ENCODE measurements at regions not wholly inside any gene's neighbourhood (a gene's known extent, or its start where the extent isn't known, plus 50 kb on each side); places are given as distances from the start of the nearest gene placed in this dataset.

DNA sequence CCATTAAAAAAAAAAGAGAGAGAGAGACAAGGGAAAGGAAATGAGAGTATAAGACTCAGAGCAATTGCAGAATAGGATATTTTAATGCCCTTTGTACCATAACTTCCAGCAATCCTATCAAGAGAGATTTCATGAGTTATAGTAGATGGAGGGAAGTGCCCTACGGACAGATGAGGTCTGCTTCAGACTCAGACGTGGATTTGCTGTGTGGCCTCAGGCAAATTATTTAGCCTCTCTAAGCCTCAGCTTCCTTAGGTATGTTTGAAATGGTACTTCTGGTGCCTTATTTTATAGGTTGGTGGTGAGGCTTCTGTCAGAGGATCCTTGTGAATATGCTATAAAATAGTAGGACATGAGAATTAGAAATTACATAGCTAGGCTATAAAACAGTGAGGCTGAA is 448.2 kb downstream of the EDEM1 start:
- no peak for DNase-seq

DNA sequence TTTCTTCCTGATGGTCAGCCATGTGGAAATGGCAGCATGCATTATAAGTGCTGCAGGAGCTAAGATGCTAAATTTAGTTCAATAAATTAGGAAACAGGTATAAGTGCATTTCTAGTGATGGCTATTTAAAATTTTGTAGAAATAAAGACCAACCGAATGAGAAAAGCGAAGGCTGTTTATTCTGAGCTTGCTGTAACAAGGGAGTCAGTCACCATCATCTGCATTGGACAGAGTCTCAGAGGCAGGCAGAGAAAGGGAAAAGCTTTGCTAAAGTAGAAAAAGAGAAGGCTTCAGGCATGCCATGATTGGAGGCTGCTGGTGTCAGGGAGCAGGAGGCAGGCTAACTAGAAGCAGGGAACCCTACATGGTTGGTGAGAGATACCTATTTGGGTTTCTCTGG is 451.0 kb downstream of the EDEM1 start:
- DNase-seq, result no peak

DNA sequence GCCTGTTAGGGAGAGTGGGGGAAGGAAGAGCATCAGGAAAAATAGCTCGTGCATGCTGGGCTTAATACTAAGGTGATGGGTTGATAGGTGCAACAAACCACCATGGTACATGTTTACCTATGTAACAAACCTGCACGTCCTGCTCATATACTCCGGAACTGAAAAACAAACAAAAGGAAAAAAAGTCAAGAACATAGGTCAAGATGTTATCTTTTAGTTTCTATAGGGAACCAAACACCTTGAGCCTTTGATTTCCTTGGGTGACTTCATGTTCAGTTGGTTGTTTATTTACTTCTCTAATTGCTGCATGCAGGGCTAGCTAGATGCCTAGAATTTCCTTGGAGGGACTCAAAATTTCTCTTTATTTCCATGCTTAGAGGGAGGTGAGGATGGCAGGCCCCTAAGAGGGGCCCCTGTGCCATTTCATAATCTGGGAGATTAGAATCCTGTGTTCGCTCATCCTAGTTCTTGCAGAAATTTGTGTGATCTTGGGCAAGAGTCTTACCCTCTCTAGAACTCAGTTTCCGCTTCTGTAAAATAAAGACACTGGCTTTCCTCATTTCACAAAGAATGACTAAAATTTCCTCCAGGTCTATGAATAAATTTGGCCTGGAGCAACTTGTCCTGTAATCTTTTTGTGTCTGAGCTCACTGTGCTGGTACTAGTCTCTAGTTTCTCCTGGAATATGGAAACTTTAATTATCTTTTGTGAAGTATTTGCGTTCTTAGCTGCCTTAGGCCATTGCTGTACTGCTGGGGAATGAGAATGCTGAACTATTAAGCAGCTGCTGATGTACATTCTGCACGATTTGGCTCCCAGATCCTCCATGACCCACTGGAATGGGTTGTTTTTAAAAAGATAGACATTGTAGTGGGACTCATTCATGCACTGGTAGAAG is 457.5 kb downstream of the EDEM1 start:
- no peak for DNase-seq

DNA sequence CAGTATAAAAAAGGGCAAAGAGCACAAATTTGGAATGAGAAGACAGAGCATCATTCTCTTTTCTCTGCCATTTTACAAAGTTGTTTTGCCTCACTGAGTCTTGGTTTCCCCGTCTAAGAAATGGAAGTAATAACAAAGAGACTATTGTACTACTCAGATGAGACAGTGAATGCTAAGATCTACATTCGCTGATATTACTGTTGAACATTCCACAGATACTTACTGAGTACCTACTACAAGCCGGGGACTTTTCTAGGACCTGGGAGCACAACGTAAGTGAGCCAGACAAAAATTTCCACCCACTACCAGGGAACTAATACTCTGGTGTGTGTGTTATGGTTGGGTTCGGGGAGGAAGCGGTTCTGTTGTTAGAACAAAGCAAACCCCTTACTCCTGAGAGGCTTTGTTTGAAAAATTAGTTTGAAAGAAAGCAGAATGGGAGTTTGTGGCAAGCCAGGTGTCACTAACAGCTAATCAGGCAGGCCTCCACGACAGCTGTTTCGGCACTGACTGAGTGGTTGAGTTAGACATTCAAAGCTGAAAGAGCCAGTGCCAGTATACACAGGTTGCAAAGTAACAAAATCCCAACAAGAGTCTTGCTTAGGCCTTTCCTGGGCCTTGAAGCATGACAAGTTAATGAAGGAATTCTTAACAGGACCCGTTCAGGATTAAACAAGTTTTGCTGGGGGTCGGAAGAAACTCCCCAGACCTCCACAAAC is 458.3 kb downstream of the EDEM1 start:
- DNase-seq, result no peak

DNA sequence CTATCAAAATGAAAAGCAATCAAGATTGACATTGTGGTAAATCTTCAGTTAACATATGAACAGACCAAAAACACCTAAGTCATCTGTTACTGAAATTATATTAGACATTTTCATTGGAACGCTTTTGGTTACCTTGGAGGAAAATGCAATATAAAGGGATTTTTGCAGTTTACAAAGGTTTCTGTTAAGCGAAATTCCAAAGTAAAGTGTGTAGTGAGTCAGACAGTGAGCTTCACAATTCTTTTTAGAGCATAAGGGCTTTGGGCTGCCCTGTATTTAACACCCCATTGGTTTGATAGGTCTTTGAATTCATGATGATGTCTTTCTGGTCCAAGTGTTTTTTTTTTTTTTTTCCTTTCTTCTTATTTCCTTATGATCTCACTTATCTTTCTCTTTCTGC is 462.8 kb downstream of the EDEM1 start:
- DNase-seq, result no peak

DNA sequence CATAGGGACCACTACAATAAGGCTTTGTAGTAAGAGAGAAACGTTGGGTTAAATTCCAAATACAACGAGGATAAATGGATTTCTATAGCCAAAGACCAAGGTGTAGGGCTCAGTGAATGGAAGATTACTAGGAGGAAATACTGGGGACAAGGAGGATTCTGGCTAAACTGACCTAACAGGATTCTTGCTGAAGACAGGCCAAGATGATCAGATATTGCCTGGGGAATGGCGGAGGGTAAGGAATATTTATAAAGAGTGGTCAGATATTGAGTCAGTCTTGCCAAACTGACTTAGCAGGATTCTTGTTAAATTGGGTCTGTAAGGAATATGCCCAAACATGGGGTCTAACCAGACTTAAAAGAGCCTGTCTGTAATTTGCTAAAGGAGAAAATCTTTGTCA is 463.8 kb downstream of the EDEM1 start:
- DNase-seq, result no peak

DNA sequence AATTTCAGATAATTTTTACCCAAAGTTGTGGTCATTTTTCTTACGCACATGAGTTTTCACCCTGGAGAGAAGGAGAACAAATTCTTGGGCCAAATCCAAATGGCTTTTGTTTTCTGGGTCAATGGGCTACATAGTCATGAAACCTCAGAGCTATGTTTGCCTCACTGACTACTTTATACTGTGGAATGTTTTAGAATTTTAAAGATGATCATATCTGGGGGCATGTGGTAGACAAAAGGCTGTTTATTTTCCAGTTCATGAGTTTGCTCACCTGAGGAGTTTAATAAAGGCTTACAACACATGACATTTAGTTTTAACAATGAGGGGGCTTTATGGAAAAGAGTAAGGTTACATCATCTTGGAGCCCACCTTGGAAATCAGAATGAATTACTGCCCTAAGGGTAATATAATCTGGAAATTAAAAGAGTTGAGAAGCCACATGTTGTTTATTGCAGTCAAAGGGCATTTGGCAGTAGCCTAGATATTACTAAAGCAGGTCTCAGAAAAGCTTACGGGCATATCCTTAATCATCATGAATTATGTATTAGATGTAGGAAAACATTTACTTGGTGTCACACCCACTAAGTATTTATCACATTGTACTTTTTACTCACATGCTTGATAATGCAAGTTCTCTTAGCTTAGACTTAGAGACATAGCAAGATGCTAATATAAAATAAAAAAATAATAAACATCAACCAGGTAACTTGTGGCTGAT is 466.1 kb downstream of the EDEM1 start:
- DNase-seq, result no peak

DNA sequence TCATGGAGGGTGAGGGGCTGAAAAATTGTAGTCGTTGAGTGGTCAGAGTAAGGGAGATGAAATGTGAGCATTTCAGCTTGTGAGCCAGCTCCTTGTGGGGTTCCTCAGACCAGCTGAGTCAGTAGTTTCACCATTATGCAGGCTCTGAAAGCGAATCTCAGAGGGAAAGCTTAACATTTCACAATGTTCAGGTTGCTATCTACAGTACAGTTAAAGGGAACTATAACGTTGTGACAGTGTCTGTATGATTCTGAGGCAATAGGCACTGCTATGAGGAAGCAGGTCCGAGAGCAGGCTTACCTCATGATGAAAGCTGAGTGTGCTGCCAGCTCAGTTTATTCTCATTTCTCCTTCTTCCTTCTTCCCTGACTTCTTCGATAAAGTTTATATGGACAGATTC is 469.6 kb downstream of the EDEM1 start:
- DNase-seq, result no peak

DNA sequence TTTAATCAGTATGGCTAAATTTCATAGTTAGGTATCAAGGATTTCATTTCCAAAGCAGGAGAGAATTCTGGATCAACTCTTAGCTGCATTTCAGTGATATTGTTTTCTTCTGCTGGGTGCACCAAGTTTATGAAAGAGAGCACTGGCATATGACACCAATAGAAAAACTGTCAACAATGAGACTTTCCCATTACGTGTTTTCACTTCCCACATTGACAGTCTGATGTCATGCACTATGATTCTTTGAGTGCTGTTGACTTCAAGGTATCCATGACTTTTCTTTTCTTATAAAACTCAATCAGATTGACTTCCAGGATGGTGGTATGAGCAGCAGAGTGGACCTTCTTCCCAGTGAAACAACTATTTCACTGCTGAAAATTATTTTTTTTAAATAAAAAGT is 476.1 kb downstream of the EDEM1 start:
- no peak for DNase-seq

DNA sequence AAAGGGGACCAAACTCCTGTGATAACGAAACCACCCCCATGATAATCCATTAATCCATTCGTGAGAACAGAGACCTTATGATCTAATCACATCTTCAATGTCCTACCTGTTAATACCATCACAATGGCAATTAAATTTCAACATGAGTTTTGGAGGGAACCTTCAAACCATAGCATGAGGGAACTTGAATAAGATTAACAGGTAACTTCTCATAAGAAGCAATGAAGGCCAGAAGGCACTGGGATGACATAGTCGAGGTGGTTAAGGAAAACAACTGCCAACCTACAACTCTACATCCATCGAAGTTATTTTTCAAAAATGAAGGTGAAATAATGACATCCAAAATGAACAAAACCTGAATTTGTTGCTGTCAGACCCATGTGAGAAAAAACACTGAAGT is 478.9 kb downstream of the EDEM1 start:
- no peak for DNase-seq

DNA sequence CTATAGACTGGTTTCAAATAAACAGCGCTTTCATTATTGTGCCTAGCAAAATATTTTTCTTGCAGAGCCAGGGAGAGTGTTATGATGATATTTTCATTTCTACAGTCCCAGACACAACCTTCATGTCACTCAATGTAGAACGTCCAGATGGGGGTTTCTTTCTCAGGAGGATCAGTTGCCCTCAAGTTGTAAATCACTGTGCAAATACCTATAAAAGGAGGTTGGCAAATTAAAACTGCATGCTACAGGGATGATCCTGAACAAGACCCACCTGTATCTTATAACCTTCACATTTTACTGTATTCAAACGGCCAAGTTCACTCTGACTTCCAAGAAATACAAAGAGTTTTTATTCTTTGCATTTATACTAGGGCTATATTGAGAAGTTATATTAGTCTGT is 486.0 kb downstream of the EDEM1 start:
- DNase-seq, result no peak

DNA sequence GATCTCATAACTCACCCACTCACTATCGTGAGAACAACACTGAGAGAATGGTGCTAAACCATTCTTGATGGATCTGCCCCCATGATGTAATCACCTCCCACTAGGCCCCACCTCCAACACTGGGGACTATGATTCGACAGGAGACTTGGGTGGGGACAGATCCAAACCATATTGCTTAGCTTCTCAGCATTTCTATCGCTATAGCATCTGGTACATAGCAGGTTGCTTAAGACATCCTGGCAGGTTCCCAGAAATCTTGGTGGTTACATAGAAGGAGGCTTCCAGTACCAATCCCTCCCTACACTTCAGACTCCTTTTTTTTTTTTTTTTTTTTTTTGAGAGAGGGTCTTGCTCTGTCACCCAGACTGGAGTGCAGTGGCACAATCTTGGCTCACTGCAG is 487.8 kb downstream of the EDEM1 start:
- no peak for DNase-seq

DNA sequence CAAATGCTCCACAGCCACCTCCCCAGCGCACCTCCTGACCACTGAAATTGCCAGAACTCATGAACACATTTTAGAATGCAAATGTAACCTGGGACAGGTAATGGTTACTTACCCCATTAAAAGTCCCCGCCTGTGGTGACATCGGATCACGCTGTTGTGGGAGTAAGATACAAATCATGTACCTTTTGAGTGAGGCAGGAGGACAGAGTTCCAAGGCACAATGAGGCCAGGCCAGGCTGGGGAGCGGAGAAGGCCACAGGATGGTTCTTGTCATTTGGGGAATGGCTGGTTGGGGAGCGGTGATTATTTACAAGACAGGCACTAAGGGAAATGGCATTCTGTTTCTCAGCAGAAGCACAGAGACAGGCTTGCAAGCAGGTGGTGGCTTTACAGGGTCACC is 490.0 kb downstream of the EDEM1 start:
- no peak for DNase-seq

DNA sequence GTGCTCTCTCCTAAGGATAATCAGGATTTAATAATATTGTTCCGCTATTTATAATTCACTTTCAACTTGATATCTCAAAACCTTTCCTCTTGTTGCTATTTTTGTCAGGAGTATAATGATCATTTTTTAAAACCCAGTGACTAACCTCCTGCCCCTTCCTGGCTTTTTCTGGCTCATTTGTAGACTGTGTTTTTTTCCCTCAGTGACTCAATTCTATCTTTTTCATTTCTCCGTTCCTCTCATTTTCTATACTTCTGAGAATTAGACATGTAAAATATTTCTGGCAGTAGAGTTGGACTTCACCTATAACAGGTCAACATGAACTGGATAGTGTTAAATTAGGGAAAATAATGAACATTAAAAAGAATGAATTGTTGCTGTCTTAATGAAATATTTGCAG is 490.7 kb downstream of the EDEM1 start:
- DNase-seq, result no peak

DNA sequence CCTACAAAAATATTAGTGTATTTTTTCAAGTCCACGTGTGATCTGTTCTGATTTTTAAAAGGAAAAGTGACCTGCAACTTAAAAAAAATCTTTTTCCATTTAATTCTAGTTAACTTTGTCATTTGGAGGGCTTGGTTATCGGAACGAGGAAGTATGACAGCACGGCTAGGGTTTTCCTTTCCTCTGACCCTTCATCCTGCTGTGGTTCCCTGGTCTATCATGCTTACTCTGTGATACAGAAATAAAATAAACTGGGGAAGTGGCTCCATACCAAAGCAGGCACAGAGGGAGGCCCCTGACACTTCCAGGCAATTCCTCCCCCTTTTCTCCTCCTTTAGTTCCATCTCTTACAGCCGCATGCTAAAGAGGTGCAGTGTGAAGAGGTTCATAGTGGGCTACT is 491.3 kb downstream of the EDEM1 start:
- no peak for DNase-seq

DNA sequence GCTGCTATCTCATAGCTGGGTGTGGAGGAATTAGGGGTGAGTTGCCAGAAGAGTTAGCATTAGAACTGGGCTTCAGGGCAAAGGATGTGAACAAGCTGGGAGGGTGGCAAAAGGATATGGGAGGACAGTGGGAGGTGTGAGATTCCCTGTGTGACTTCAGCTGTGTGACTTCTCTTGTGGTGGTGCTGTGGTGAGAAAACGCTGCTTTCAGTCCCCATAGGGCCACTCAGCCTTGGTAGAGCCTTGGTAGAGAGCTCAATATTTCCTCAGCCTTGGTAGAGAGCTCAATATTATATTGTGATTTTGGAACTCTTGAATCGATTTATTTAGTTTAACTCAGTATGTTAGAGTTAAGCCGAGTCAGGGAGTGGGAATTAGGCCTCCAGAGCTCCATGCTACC is 499.7 kb downstream of the EDEM1 start:
- DNase-seq, result no peak

DNA sequence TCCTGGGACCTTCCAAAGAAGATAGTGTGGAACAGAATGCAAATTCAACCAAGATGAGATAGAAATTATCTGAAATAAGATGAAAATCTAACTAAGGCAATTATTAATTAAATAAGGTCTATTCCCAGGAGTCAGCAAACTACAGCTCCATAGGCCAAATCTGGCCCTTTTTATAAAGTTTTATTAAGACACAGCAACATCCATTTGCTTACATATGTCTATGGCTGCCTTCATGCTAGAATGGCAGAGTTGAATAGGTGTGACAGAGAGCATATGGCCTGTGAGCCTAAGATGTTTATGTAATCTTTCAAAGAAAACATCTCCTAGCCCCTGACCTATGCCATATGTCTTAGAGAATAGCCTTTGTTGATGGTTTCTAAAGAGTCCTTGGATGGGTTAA is 503.0 kb downstream of the EDEM1 start:
- DNase-seq, result no peak

DNA sequence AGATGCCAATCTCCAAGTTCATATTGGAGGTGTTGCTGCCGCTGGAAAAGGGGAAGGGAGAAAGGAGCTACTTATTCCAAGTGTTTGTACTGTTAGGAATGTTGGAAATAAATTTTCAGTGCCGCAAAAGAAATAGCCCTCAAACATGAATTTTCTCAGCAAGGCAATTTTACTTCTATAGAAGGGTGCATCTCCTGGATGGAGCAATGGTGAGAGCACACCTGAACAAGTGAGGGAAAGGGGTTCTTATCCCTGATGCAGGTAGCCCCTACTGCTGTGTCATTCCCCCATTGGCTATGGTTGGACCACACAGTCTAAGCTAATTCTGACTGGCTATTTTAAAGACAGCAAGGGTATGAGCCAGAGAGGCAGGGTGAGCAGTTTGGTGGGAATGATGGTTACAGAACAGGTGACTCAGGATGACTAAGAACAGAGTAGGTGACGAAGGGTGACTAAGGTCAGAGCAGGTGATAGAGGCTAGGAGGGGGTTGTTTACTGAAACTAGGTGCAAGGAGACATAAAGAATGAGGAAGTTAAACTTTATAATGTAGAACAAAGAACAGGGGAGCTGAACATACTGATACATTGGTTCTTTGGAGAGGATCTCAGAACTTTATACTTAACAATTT is 503.5 kb downstream of the EDEM1 start:
- DNase-seq, result no peak

DNA sequence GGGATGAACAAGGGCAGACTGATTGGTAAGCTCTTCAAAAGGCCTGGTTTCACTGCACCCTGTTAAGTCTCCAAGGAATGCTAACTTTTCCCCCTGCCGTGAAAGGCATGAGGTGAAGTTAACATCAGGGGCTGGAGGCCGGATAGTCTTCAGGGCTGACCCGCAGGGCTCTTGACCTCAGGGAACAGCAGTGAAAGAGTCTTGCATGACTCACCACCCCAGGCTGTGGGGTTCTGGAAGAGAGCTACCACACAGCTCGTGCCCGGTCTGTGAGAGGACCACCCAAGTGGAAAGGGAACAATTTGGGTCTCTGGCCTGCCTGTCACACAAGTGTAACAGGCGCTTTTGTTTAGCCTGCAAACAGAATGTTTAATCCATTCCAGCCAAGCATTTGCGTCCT is 504.9 kb downstream of the EDEM1 start:
- DNase-seq, result no peak

DNA sequence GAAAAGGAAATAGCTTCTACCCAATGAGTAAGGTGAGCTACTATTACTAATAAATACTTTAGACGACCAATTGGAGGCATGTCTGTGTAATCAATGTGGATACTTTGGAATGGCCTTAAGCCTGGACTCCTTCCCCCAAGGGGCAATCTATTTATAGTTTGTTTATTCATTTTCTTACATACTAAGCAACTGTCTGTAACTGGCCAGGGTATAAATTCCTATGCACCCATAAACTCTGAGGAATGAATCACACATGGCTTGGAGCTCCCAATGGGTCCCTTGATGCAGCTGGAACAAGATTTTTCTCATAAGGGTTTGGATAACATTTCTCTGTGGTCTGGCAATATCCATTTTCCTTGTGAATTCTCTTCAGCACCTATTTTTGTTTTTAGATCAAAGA is 506.8 kb downstream of the EDEM1 start:
- DNase-seq, result no peak

DNA sequence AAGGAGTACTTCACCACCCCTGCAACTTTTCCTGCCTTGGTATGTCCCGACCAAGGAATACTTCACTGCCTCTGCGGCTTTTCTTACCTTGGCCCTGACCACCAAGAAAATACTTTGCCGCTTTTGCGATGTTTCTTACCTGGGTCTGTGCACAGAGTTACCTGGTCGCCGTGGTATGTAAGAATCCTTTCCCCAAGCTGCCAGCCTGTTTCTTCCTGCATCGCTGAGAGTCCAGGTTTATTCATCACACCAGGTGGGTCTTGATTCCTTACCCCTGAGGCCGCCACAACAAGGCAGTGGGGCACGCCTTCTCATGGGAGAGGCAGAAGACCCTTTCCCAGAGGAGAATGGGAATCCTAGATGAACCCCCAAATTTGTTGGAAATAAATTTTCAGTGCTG is 511.3 kb downstream of the EDEM1 start:
- no peak for DNase-seq

DNA sequence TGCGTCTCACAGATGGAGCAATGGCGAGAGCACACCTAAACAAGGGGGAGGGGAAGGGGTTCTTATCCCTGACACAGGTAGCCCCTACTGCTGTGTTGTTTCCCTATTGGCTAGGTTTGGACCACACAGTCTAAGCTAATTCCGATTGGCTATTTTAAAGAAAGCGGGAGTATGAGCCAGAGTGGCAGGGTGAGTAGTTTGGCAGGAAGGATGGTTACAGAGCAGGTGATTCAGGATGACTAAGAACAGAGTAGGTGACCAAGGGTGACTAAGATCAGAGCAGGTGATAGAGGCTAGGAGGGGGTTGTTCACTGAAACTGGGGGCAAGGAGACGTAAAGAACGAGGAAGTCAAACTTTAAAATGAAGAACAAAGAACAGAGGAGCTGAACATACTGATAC is 511.8 kb downstream of the EDEM1 start:
- no peak for DNase-seq

DNA sequence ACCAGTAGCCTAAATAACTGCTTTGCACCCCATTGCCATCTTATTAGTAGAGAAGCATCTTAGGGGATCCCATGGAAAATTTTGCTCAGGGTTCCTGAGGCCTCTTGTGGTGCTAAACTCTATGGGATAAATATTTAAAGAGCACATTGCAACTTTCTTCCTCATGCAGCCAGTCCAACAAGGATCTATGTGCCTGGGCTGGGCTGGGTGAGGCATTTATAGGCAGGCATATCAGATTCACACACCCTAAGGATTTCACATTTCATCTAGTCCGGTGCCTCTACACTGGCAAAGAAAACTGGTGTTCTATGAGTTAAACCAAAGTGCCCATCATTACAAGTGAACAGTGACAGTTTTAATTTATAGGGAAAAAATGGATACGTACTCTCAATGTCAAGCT is 512.3 kb downstream of the EDEM1 start:
- no peak for DNase-seq
